ENCODE measurements at regions not wholly inside any gene's neighbourhood (a gene's known extent, or its start where the extent isn't known, plus 50 kb on each side); places are given as distances from the start of the nearest gene placed in this dataset.

GRCh38 chr1:22365331-22366295, 86.0 kb upstream of the ZBTB40 start:
- H3K9me2 ChIP-seq (replicated peaks; ENCODE audit: control insufficient read depth, low read length) = no peaks in the 10 kb centered on the region
- no peaks in the 10 kb centered on the region for H3K79me2 ChIP-seq (ENCODE audit: control insufficient read depth, low read length)
- no peaks in the 10 kb centered on the region for H3K9me3 ChIP-seq (ENCODE audit: control insufficient read depth, insufficient read depth, low read length)
- TF ChIP-seq EZH2phosphoT487 (IDR thresholded peaks at IDR 0.05; ENCODE audit: borderline replicate concordance, low read length) (no peak), CTCF (IDR thresholded peaks at IDR 0.05; ENCODE audit: low read depth, low read length, poor library complexity, severe bottlenecking) (no peak)
- H3F3A ChIP-seq (ENCODE audit: control insufficient read depth, insufficient read depth) = no peaks in the 10 kb centered on the region
- H4K20me1 ChIP-seq (ENCODE audit: control insufficient read depth, insufficient read depth, low read depth, low read length) = no peaks in the 10 kb centered on the region
- peaks cover 18% of the 10 kb centered on the region for H3K27me3 ChIP-seq (ENCODE audit: control insufficient read depth, low read length)
- no peak overlapping the region for H3K27ac ChIP-seq (ENCODE audit: low read depth, low read length)
- H3K4me3 ChIP-seq (ENCODE audit: low read length) = no peak overlapping the region
- H3K36me3 ChIP-seq (ENCODE audit: control insufficient read depth, low read length) = no peaks in the 10 kb centered on the region
- H3K4me1 ChIP-seq (ENCODE audit: control insufficient read depth, low read length) = no peaks in the 10 kb centered on the region
- H3K4me2 ChIP-seq (ENCODE audit: low read length) = no peak overlapping the region

GRCh38 chr1:22366346-22366745, 85.3 kb upstream of the ZBTB40 start:
- Histone ChIP-seq H3K9me3 (ENCODE audit: control insufficient read depth, insufficient read depth, low read length) (no peaks in the 10 kb centered on the region), H4K20me1 (ENCODE audit: control insufficient read depth, insufficient read depth, low read depth, low read length) (no peaks in the 10 kb centered on the region), H3K4me3 (ENCODE audit: low read length) (no peak overlapping the region), H3K36me3 (ENCODE audit: control insufficient read depth, low read length) (no peaks in the 10 kb centered on the region), H3K4me1 (ENCODE audit: control insufficient read depth, low read length) (no peaks in the 10 kb centered on the region), H3F3A (ENCODE audit: control insufficient read depth, insufficient read depth) (no peaks in the 10 kb centered on the region), H3K4me2 (ENCODE audit: low read length) (no peak overlapping the region), H3K27ac (ENCODE audit: low read depth, low read length) (no peak overlapping the region), H3K79me2 (ENCODE audit: control insufficient read depth, low read length) (no peaks in the 10 kb centered on the region), H3K27me3 (ENCODE audit: control insufficient read depth, low read length) (peaks cover 15% of the 10 kb centered on the region), H3K9me2 (replicated peaks; ENCODE audit: control insufficient read depth, low read length) (no peaks in the 10 kb centered on the region)
- TF ChIP-seq CTCF (IDR thresholded peaks at IDR 0.05; ENCODE audit: low read depth, low read length, poor library complexity, severe bottlenecking) (no peak), EZH2phosphoT487 (IDR thresholded peaks at IDR 0.05; ENCODE audit: borderline replicate concordance, low read length) (no peak)

GRCh38 chr1:22368125-22368524, 83.5 kb upstream of the ZBTB40 start:
- Histone ChIP-seq H3K27me3 (ENCODE audit: control insufficient read depth, low read length) (0 out of 2 replicates have a peak, but pooled peaks cover 8% of the 10 kb centered on the region), H3K4me3 (ENCODE audit: low read length) (no peak overlapping the region), H3K4me2 (ENCODE audit: low read length) (no peak overlapping the region), H3K9me2 (replicated peaks; ENCODE audit: control insufficient read depth, low read length) (no peaks in the 10 kb centered on the region), H3K27ac (ENCODE audit: low read depth, low read length) (no peak overlapping the region), H3K9me3 (ENCODE audit: control insufficient read depth, insufficient read depth, low read length) (no peaks in the 10 kb centered on the region), H3K36me3 (ENCODE audit: control insufficient read depth, low read length) (no peaks in the 10 kb centered on the region), H3F3A (ENCODE audit: control insufficient read depth, insufficient read depth) (no peaks in the 10 kb centered on the region), H4K20me1 (ENCODE audit: control insufficient read depth, insufficient read depth, low read depth, low read length) (no peaks in the 10 kb centered on the region), H3K4me1 (ENCODE audit: control insufficient read depth, low read length) (no peaks in the 10 kb centered on the region), H3K79me2 (ENCODE audit: control insufficient read depth, low read length) (no peaks in the 10 kb centered on the region)
- TF ChIP-seq CTCF (IDR thresholded peaks at IDR 0.05; ENCODE audit: low read depth, low read length, poor library complexity, severe bottlenecking) (no peak), EZH2phosphoT487 (IDR thresholded peaks at IDR 0.05; ENCODE audit: borderline replicate concordance, low read length) (no peak)
